IMR-90 (cell line): ENCODE measurements at regions not wholly inside any gene's neighbourhood (a gene's known extent, or its start where the extent isn't known, plus 50 kb on each side); places are given as distances from the start of the nearest gene placed in this dataset.

ENCODE experiments used
- ATAC-seq: fragments of 200-7000 bp; cut with Tn5 transposase; 2 replicates; pipeline ENCODE4 v1.9.1; 2020; ENCODE audit warnings: low read depth, mild to moderate bottlenecking, moderate library complexity
- BruUV-seq: library from RNA; stranded (reverse); fragments of 400-500 nt; replicated peaks from 2 replicates; lab custom pipeline; 2021; lab: Mats Ljungman, UMichigan
- CTCF ChIA-PET: fragments of 300-600 bp; formaldehyde crosslinking; extraction: SDS; loops from one replicate; lab custom pipeline; 2021; ENCODE audit warnings: antibody characterized with exemption; lab: Yijun Ruan, JAX
- POLR2A ChIA-PET: fragments of 300-600 bp; sonication (Branson Sonifier 250); formaldehyde crosslinking; loops from one replicate; lab custom pipeline; 2022; ENCODE audit warnings: antibody characterized with exemption; ENCODE audit not compliant: unreplicated experiment; lab: Charles Lee
- DNase-seq: peaks from one replicate; pipeline ENCODE4 v3.0.0; 2013
- H2AFZ ChIP-seq: replicated peaks from 2 replicates; pipeline ENCODE3; 2013; ENCODE audit warnings: low read length, mild to moderate bottlenecking; ENCODE audit not compliant: poor library complexity
- H2AK5ac ChIP-seq: 2 replicates; pipeline ENCODE4 v1.6.1; 2013; ENCODE audit warnings: low read depth, low read length, inconsistent platforms
- H2AK9ac ChIP-seq: replicated peaks from 2 replicates; pipeline ENCODE3; 2013; ENCODE audit warnings: mild to moderate bottlenecking, low read depth, low read length, moderate library complexity; ENCODE audit not compliant: poor library complexity
- H2BK120ac ChIP-seq: 2 replicates; pipeline ENCODE4 v1.6.1; 2013; ENCODE audit warnings: low read depth, low read length, inconsistent platforms
- H2BK15ac ChIP-seq: 3 replicates; pipeline ENCODE4 v1.6.1; 2013; ENCODE audit warnings: low read depth, low read length, inconsistent platforms
- H2BK20ac ChIP-seq: 2 replicates; pipeline ENCODE4 v1.6.1; 2013; ENCODE audit warnings: low read depth, mild to moderate bottlenecking, inconsistent platforms, low read length, moderate library complexity
- H2BK5ac ChIP-seq: 2 replicates; pipeline ENCODE4 v1.6.1; 2013; ENCODE audit warnings: mild to moderate bottlenecking, low read depth, low read length, inconsistent platforms; ENCODE audit not compliant: poor library complexity, severe bottlenecking
- H3K14ac ChIP-seq: replicated peaks from 2 replicates; pipeline ENCODE4 v1.6.1; 2013; ENCODE audit warnings: low read depth, low read length, inconsistent platforms
- H3K18ac ChIP-seq: 2 replicates; pipeline ENCODE4 v1.6.1; 2013; ENCODE audit warnings: low read depth, low read length, control low read depth
- H3K23ac ChIP-seq: 2 replicates; pipeline ENCODE4 v1.6.1; 2013; ENCODE audit warnings: low read depth, low read length, inconsistent platforms
- H3K27ac ChIP-seq: 2 replicates; pipeline ENCODE4 v1.5.1; 2013; ENCODE audit warnings: mild to moderate bottlenecking, control low read depth, low read length; ENCODE audit not compliant: insufficient read depth
- H3K27me3 ChIP-seq: 2 replicates; pipeline ENCODE4 v1.6.1; 2013; ENCODE audit warnings: low read length; ENCODE audit not compliant: control insufficient read depth, insufficient read depth
- H3K36me3 ChIP-seq: 2 replicates; pipeline ENCODE4 v1.6.1; 2013; ENCODE audit warnings: low read length, mixed read lengths; ENCODE audit not compliant: control insufficient read depth, insufficient read depth
- H3K4ac ChIP-seq: 2 replicates; pipeline ENCODE4 v1.6.1; 2013; ENCODE audit warnings: low read depth, low read length, inconsistent platforms
- H3K4me1 ChIP-seq: 2 replicates; pipeline ENCODE4 v1.6.1; 2013; ENCODE audit warnings: low read length, mixed read lengths; ENCODE audit not compliant: control insufficient read depth, insufficient read depth
- H3K4me2 ChIP-seq: 2 replicates; pipeline ENCODE4 v1.6.1; 2013; ENCODE audit warnings: low read depth, mild to moderate bottlenecking, control low read depth, low read length, moderate library complexity
- H3K4me3 ChIP-seq: 2 replicates; pipeline ENCODE4 v1.5.1; 2013; ENCODE audit warnings: low read depth, mild to moderate bottlenecking, control low read depth, low read length, moderate library complexity; ENCODE audit not compliant: insufficient read depth
- H3K56ac ChIP-seq: 2 replicates; pipeline ENCODE4 v1.6.1; 2013; ENCODE audit warnings: low read length, inconsistent platforms; ENCODE audit not compliant: insufficient read depth; ENCODE audit errors: extremely low read depth
- H3K79me1 ChIP-seq, 2 experiments: 2 replicates each; pipeline ENCODE4 v1.6.1; 2013; ENCODE audit warnings: low read length in 2 of 2, inconsistent platforms in 1 of 2, low read depth in 1 of 2
- H3K9ac ChIP-seq: 2 replicates; pipeline ENCODE4 v1.6.1; 2013; ENCODE audit warnings: low read depth, low read length, control low read depth
- H3K9me1 ChIP-seq: 2 replicates; pipeline ENCODE4 v1.6.1; 2013; ENCODE audit warnings: low read length, inconsistent platforms; ENCODE audit not compliant: insufficient read depth
- H3K9me3 ChIP-seq: 2 replicates; pipeline ENCODE4 v1.6.1; 2013; ENCODE audit warnings: low read length; ENCODE audit not compliant: control insufficient read depth, insufficient read depth
- H4K20me1 ChIP-seq: 2 replicates; pipeline ENCODE4 v1.6.1; 2013; ENCODE audit warnings: low read length, inconsistent platforms; ENCODE audit not compliant: insufficient read depth
- H4K5ac ChIP-seq: 2 replicates; pipeline ENCODE4 v1.6.1; 2013; ENCODE audit warnings: mild to moderate bottlenecking, low read depth, low read length, control low read depth
- H4K8ac ChIP-seq, 2 experiments: 2 replicates each; pipeline ENCODE4 v1.6.1; 2013; ENCODE audit warnings: low read depth in 2 of 2, low read length in 2 of 2, control low read depth in 1 of 2, inconsistent platforms in 1 of 2
- H4K91ac ChIP-seq: 2 replicates; pipeline ENCODE4 v1.6.1; 2013; ENCODE audit warnings: low read depth, low read length, inconsistent platforms; ENCODE audit not compliant: insufficient read depth
- CHD1 ChIP-seq: IDR thresholded peaks from 2 replicates; pipeline ENCODE4 v1.6.1; 2012; ENCODE audit warnings: low read depth, low read length, improper control_type of control experiment
- FOS ChIP-seq: fragments of 150-350 bp; IDR thresholded peaks from 2 replicates; pipeline ENCODE4 v1.6.1; 2016; ENCODE audit warnings: low read depth, low read length
- WGBS, 2 experiments: methylation state at CpG; one replicate each; pipeline versions ENCODE4 v1.1.5 to v1.1.7; 2013; ENCODE audit warnings: missing lambda C conversion rate in 2 of 2; ENCODE audit not compliant: insufficient read length in 1 of 2; ENCODE audit errors: extremely low coverage in 2 of 2; 5-methylcytosine and 5-hydroxymethylcytosine counted together
- dilution Hi-C: fragments of 300-500 bp; cut with HindIII; formaldehyde crosslinking; loops from one replicate; pipeline ENCODE4 v1.14.3; 2018; ENCODE audit warnings: low sequenced_read_pairs; ENCODE audit not compliant: unreplicated experiment
- in situ Hi-C: fragments of 300-500 bp; cut with MboI; formaldehyde crosslinking; loops from 3 replicates; pipeline ENCODE4 v1.14.3; 2019; ENCODE audit warnings: low sequenced_read_pairs, inconsistent platforms, mixed read lengths
- intact Hi-C: fragments of 100-400 bp; cut with micrococcal nuclease; formaldehyde crosslinking; loops from 2 replicates; pipeline ENCODE4 v1.10.0; 2022
- TF ChIP-seq, protein P1 (sequence below): fragments of 150-350 bp; IDR thresholded peaks from 2 replicates; pipeline ENCODE4 v1.6.1; 2017; ENCODE audit warnings: mild to moderate bottlenecking, antibody characterized with exemption, low read length, low read depth
- TF ChIP-seq, protein P2 (sequence below): conservative IDR thresholded peaks from 2 replicates; pipeline ENCODE4 v1.5.1; 2012; ENCODE audit warnings: mild to moderate bottlenecking, low read depth, low read length, improper control_type of control experiment
- TF ChIP-seq, protein P3 (sequence below): fragments of 150-350 bp; IDR thresholded peaks from 2 replicates; pipeline ENCODE4 v1.6.1; 2016; ENCODE audit warnings: low read depth, mild to moderate bottlenecking, low read length, moderate library complexity, borderline replicate concordance

DNA sequence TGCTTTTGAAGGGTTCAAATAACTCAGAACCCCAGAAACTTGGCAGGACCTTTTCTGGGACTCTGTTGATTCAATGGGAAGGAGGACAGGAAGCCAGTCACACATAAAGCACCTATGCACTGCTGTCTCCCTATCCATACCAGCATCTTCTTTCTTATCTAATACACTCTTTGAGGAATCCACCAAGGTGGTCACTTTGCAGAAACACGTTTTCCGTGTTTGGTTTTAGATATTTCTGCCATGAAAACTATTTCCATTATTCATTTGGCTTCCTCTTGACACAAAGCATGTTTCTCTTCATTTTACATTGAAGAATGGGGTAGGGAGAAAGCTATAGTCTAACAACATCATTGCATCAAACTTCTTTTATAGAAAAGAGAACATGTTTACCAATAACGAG lies 76.5 kb upstream of the NR3C1 start:
- Histone ChIP-seq H3K56ac (no peak overlapping the region), H3K27ac (no peak overlapping the region), H4K20me1 (no peaks in the 10 kb centered on the region), H3K14ac (no peak overlapping the region), H3K9ac (no peak overlapping the region), H4K91ac (no peak overlapping the region), H3K36me3 (no peaks in the 10 kb centered on the region), H3K4me2 (no peak overlapping the region), H2BK20ac (no peak overlapping the region), H3K9me3 (no peaks in the 10 kb centered on the region), H3K79me1 (no peaks in the 10 kb centered on the region), H3K18ac (no peak overlapping the region), H3K4me3 (no peak overlapping the region), H2BK120ac (no peak overlapping the region), H2BK5ac (no peak overlapping the region), H4K5ac (no peak overlapping the region), H3K23ac (no peak overlapping the region), H2BK15ac (no peak overlapping the region), H3K27me3 (no peaks in the 10 kb centered on the region), H3K9me1 (no peaks in the 10 kb centered on the region), H2AK5ac (no peak overlapping the region), H2AK9ac (no peak overlapping the region), H3K4ac (no peak overlapping the region), H3K4me1 (peaks cover 2% of the 10 kb centered on the region; the same call in 1 of the 2 replicates), H2AFZ (no peak overlapping the region), H4K8ac (no peak overlapping the region)
- dilution Hi-C loops (no loop called here), in situ Hi-C loops (no loop called here), intact Hi-C loops (no loop called here)
- no CpG with 5 or more reads among the region's 3 CpGs for WGBS, 2 experiments
- TF ChIP-seq, protein P1, sequence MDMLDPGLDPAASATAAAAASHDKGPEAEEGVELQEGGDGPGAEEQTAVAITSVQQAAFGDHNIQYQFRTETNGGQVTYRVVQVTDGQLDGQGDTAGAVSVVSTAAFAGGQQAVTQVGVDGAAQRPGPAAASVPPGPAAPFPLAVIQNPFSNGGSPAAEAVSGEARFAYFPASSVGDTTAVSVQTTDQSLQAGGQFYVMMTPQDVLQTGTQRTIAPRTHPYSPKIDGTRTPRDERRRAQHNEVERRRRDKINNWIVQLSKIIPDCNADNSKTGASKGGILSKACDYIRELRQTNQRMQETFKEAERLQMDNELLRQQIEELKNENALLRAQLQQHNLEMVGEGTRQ = no peak
- TF ChIP-seq, protein P2, sequence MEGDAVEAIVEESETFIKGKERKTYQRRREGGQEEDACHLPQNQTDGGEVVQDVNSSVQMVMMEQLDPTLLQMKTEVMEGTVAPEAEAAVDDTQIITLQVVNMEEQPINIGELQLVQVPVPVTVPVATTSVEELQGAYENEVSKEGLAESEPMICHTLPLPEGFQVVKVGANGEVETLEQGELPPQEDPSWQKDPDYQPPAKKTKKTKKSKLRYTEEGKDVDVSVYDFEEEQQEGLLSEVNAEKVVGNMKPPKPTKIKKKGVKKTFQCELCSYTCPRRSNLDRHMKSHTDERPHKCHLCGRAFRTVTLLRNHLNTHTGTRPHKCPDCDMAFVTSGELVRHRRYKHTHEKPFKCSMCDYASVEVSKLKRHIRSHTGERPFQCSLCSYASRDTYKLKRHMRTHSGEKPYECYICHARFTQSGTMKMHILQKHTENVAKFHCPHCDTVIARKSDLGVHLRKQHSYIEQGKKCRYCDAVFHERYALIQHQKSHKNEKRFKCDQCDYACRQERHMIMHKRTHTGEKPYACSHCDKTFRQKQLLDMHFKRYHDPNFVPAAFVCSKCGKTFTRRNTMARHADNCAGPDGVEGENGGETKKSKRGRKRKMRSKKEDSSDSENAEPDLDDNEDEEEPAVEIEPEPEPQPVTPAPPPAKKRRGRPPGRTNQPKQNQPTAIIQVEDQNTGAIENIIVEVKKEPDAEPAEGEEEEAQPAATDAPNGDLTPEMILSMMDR = no peak
- TF ChIP-seq CHD1 = no peak
- TF ChIP-seq FOS = no peak
- TF ChIP-seq, protein P3, sequence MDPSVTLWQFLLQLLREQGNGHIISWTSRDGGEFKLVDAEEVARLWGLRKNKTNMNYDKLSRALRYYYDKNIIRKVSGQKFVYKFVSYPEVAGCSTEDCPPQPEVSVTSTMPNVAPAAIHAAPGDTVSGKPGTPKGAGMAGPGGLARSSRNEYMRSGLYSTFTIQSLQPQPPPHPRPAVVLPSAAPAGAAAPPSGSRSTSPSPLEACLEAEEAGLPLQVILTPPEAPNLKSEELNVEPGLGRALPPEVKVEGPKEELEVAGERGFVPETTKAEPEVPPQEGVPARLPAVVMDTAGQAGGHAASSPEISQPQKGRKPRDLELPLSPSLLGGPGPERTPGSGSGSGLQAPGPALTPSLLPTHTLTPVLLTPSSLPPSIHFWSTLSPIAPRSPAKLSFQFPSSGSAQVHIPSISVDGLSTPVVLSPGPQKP = no peak
- CTCF ChIA-PET = no interaction called here
- ATAC-seq (no peak), DNase-seq (no peak)
- POLR2A ChIA-PET = no interaction called here
- BruUV-seq = no TSS peak
